HCT116 (cell line): ENCODE measurements at regions not wholly inside any gene's neighbourhood (a gene's known extent, or its start where the extent isn't known, plus 50 kb on each side); places are given as distances from the start of the nearest gene placed in this dataset.
"Not testable (repeated sequence)": the region's sequence is repeated elsewhere in the genome, so short reads cannot be mapped to it uniquely, and the experiment has no call there.

Experiments used
- ATAC-seq: fragments of 200-7000 bp; cut with Tn5 transposase; 2 replicates; pipeline ENCODE4 v1.9.1; 2020; ENCODE audit warnings: mild to moderate bottlenecking, moderate library complexity
- BruUV-seq: library from RNA; stranded (reverse); fragments of 400-500 nt; replicated peaks from 2 replicates; lab custom pipeline; 2021; lab: Mats Ljungman, UMichigan
- CTCF ChIA-PET: fragments of 300-600 bp; sonication (Branson Sonifier 250); formaldehyde crosslinking; loops from one replicate; lab custom pipeline; 2021; ENCODE audit warnings: antibody characterized with exemption; lab: Charles Lee
- POLR2A ChIA-PET: fragments of 300-600, 350-600 bp; sonication (Branson Sonifier 250); formaldehyde crosslinking; loops from one replicate; lab custom pipeline; 2021; ENCODE audit warnings: antibody characterized with exemption; lab: Charles Lee
- RAD21 ChIA-PET, 2 experiments: fragments of 300-600 bp; sonication (Branson Sonifier 250); formaldehyde crosslinking; loops; one replicate each; lab custom pipeline; 2023; ENCODE audit warnings: low total read pairs in 2 of 2; ENCODE audit not compliant: uncharacterized antibody in 2 of 2, unreplicated experiment in 2 of 2, low non-redundant PET in 1 of 2; lab: Charles Lee
- DNase-seq: peaks from one replicate; pipeline ENCODE4 v3.0.0-alpha.2; 2010; ENCODE audit warnings: low read depth, low spot score
- H2AFZ ChIP-seq: fragments of 200-600 bp; shearing (Covaris generic), sonication (generic); 2 replicates; pipeline ENCODE4 v1.6.1; 2017; ENCODE audit warnings: low read depth, mixed run types, mixed read lengths, antibody characterized with exemption, low read length; ENCODE audit not compliant: poor library complexity, severe bottlenecking
- H3K27ac ChIP-seq: 2 replicates; pipeline ENCODE4 v1.5.1; 2012; ENCODE audit warnings: low read depth, low read length
- H3K27me3 ChIP-seq: fragments of 200-600 bp; sonication (generic); 2 replicates; pipeline ENCODE4 v1.6.1; 2016; ENCODE audit warnings: mixed run types, low read length, mixed read lengths; ENCODE audit not compliant: insufficient read depth
- H3K36me3 ChIP-seq, 2 experiments: fragments of 200-500 bp in 1 of 2; fragments of 200-600 bp in 1 of 2; sonication (Bioruptor generic) in 1 of 2; sonication (generic) in 1 of 2; 2 replicates each; pipeline versions ENCODE4 v1.5.1 to v1.6.1; 2014 to 2016; ENCODE audit warnings: low read length in 2 of 2, inconsistent platforms in 1 of 2, mixed read lengths in 1 of 2, mixed run types in 1 of 2; ENCODE audit not compliant: insufficient read depth in 2 of 2, control insufficient read depth in 1 of 2
- H3K4me1 ChIP-seq, 2 experiments: fragments of 200-600 bp in 1 of 2; sonication (generic) in 1 of 2; 2 replicates each; pipeline versions ENCODE4 v1.5.1 to v1.6.1; 2012 to 2017; ENCODE audit warnings: low read length in 2 of 2, inconsistent platforms in 1 of 2, mild to moderate bottlenecking in 1 of 2, mixed read lengths in 1 of 2, mixed run types in 1 of 2, moderate library complexity in 1 of 2; ENCODE audit not compliant: insufficient read depth in 2 of 2, control insufficient read depth in 1 of 2
- H3K4me2 ChIP-seq: fragments of 200-600 bp; sonication (generic); 2 replicates; pipeline ENCODE4 v1.6.1; 2017; ENCODE audit warnings: mixed run types, low read length, mixed read lengths
- H3K4me3 ChIP-seq, 2 experiments: fragments of 200-600 bp in 1 of 2; sonication (generic) in 1 of 2; replicated peaks in 1 of 2; 2 replicates each; pipeline ENCODE4 v1.5.1; 2011 to 2016; ENCODE audit warnings: low read length in 2 of 2, control low read depth in 1 of 2, low read depth in 1 of 2, mild to moderate bottlenecking in 1 of 2, mixed read lengths in 1 of 2, mixed run types in 1 of 2
- H3K79me2 ChIP-seq: fragments of 200-600 bp; sonication (generic); 2 replicates; pipeline ENCODE4 v1.6.1; 2017; ENCODE audit warnings: mild to moderate bottlenecking, mixed run types, low read length, moderate library complexity, mixed read lengths; ENCODE audit not compliant: insufficient read depth
- H3K9ac ChIP-seq: fragments of 200-600 bp; sonication (generic); 2 replicates; pipeline ENCODE4 v1.6.1; 2016; ENCODE audit warnings: low read length, mixed read lengths
- H3K9me2 ChIP-seq: fragments of 200-600 bp; sonication (generic), shearing (Covaris generic); 2 replicates; pipeline ENCODE4 v1.6.1; 2017; ENCODE audit warnings: mixed run types, mild to moderate bottlenecking, moderate library complexity; ENCODE audit not compliant: insufficient read depth
- H3K9me3 ChIP-seq, 2 experiments: fragments of 200-500 bp in 1 of 2; fragments of 200-600 bp in 1 of 2; sonication (Bioruptor generic) in 1 of 2; sonication (generic) in 1 of 2; 2 replicates each; pipeline ENCODE4 v1.6.1; 2014 to 2017; ENCODE audit warnings: low read length in 2 of 2, mixed read lengths in 2 of 2, inconsistent platforms in 1 of 2, low read depth in 1 of 2, mild to moderate bottlenecking in 1 of 2, mixed run types in 1 of 2, moderate library complexity in 1 of 2; ENCODE audit not compliant: control insufficient read depth in 1 of 2, insufficient read depth in 1 of 2
- H4K20me1 ChIP-seq: fragments of 200-600 bp; sonication (generic), shearing (Covaris generic); 2 replicates; pipeline ENCODE4 v1.6.1; 2017; ENCODE audit warnings: mixed run types, mild to moderate bottlenecking, moderate library complexity; ENCODE audit not compliant: insufficient read depth
- EZH2 ChIP-seq: fragments of 200-600 bp; sonication (generic); IDR thresholded peaks from 2 replicates; pipeline ENCODE4 v1.6.1; 2017; ENCODE audit warnings: antibody characterized with exemption, mixed run types
- POLR2A ChIP-seq: IDR thresholded peaks from 2 replicates; pipeline ENCODE4 v1.7.0; 2011; ENCODE audit warnings: borderline replicate concordance; ENCODE audit not compliant: insufficient read depth, insufficient read length; ENCODE audit errors: extremely low read depth
- TCF7L2 ChIP-seq: IDR thresholded peaks from 2 replicates; pipeline ENCODE4 v1.7.0; 2011; ENCODE audit warnings: borderline replicate concordance, inconsistent platforms; ENCODE audit not compliant: insufficient read depth, insufficient read length; ENCODE audit errors: extremely low read depth
- YY1 ChIP-seq: IDR thresholded peaks from 2 replicates; pipeline ENCODE4 v1.6.1; 2011; ENCODE audit warnings: low read length, low read depth, moderate library complexity, mild to moderate bottlenecking; ENCODE audit not compliant: insufficient replicate concordance; ENCODE audit errors: extremely low read depth
- ZFX ChIP-seq: fragments of 450-650 bp; IDR thresholded peaks from 2 replicates; pipeline ENCODE4 v1.6.1; 2017
- intact Hi-C: fragments of 100-400 bp; cut with micrococcal nuclease; formaldehyde crosslinking; loops from 2 replicates; pipeline ENCODE4 v1.10.0; 2022
- TF ChIP-seq, protein P1 (sequence below): IDR thresholded peaks from 2 replicates; pipeline ENCODE4 v1.6.1; 2012; ENCODE audit warnings: low read depth
- TF ChIP-seq, protein P2 (sequence below): IDR thresholded peaks from 2 replicates; pipeline ENCODE4 v1.6.1; 2012

DNA sequence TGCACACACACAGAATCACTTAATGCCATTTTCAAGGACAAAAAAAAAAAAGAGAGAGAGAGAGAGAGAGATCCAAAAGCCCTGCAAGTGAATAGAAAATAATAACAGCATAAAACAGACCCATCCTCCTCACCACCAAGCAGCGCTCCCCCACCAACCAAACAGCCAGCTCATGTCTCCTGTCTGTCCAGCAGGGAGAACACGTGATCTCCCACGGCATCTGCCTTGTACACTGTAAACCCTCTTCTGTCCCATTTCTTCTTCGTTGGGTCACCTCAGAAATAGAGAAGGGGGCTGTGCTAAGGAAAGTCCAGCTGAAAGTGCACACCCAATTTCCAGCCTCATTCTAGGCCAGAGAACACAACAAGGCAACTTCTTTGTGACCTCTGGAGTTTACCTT lies 222.5 kb downstream of the EXOC5 start:
- ChIA-PET POLR2A (no interaction called here), CTCF (no interaction called here), RAD21 (no interaction called here)
- Histone ChIP-seq H4K20me1 (no peaks in the 10 kb centered on the region), H2AFZ (no peak overlapping the region), H3K27me3 (peaks cover 38% of the 10 kb centered on the region), H3K4me3 (no peak overlapping the region), H3K9me3 (no peaks in the 10 kb centered on the region), H3K36me3 (no peaks in the 10 kb centered on the region), H3K9me2 (no peaks in the 10 kb centered on the region), H3K9ac (no peak overlapping the region), H3K4me2 (no peak overlapping the region), H3K79me2 (no peaks in the 10 kb centered on the region), H3K27ac (no peak overlapping the region), H3K4me1 (no peaks in the 10 kb centered on the region)
- TF ChIP-seq, protein P1, sequence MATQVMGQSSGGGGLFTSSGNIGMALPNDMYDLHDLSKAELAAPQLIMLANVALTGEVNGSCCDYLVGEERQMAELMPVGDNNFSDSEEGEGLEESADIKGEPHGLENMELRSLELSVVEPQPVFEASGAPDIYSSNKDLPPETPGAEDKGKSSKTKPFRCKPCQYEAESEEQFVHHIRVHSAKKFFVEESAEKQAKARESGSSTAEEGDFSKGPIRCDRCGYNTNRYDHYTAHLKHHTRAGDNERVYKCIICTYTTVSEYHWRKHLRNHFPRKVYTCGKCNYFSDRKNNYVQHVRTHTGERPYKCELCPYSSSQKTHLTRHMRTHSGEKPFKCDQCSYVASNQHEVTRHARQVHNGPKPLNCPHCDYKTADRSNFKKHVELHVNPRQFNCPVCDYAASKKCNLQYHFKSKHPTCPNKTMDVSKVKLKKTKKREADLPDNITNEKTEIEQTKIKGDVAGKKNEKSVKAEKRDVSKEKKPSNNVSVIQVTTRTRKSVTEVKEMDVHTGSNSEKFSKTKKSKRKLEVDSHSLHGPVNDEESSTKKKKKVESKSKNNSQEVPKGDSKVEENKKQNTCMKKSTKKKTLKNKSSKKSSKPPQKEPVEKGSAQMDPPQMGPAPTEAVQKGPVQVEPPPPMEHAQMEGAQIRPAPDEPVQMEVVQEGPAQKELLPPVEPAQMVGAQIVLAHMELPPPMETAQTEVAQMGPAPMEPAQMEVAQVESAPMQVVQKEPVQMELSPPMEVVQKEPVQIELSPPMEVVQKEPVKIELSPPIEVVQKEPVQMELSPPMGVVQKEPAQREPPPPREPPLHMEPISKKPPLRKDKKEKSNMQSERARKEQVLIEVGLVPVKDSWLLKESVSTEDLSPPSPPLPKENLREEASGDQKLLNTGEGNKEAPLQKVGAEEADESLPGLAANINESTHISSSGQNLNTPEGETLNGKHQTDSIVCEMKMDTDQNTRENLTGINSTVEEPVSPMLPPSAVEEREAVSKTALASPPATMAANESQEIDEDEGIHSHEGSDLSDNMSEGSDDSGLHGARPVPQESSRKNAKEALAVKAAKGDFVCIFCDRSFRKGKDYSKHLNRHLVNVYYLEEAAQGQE: no peak
- TF ChIP-seq YY1 (no peak), TCF7L2 (no peak), POLR2A (no peak), ZFX (no peak), EZH2 (no peak)
- TF ChIP-seq, protein P2, sequence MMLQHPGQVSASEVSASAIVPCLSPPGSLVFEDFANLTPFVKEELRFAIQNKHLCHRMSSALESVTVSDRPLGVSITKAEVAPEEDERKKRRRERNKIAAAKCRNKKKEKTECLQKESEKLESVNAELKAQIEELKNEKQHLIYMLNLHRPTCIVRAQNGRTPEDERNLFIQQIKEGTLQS: no peak
- intact Hi-C loops: no loop called here
- ATAC-seq (no peak), DNase-seq (no peak)
- no TSS peak for BruUV-seq

DNA sequence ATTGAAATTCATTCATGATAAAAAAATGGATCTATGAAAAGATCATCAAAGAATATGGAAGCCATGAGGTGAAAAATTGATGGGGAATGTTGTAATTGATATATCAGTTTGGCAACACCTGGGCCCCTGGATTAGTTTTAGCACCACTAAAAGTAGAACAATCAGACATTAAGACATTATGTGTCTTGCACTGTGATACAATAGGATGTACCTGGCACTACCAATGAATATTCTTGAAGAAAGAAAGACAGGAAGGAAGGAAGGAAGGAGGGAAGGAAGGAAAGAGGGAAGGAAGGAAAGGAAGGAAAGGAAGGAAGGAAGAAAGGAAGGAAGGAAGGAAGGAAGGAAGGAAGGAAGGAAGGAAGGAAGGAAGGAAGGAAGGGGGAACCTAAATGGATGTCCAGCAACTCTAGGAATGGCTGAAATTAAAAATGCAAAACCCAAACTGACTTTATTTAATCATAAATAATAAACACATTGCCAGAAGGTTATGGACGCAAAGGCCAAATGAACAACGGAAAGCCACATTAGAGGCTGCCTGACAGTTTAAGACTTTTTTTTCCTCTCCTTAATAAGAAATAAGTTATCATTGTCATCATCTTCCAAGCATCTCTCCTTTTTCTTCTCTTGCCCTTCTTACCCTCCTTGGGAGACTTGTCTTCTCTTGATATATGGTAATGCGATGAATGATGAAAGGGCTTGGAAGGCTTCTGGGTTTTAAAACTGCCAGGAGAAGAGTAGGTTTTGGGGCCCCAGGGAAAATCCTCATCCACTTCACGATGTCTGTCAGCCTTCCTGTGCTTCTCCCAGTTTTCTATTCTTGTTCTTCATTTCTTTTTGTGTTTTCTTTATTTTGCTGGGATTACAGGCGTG lies 224.4 kb downstream of the EXOC5 start:
- H3K9ac ChIP-seq, H3K36me3 ChIP-seq, H4K20me1 ChIP-seq, RAD21 ChIA-PET, POLR2A ChIA-PET, intact Hi-C loops, H2AFZ ChIP-seq, H3K4me2 ChIP-seq, H3K79me2 ChIP-seq, H3K9me2 ChIP-seq, BruUV-seq, DNase-seq, H3K9me3 ChIP-seq, H3K4me1 ChIP-seq, H3K4me3 ChIP-seq, CTCF ChIA-PET, H3K27ac ChIP-seq, ATAC-seq: not testable (repeated sequence)
- peaks cover 33% of the 10 kb centered on the region for H3K27me3 ChIP-seq
